H1 (cell line): ENCODE measurements at regions not wholly inside any gene's neighbourhood (a gene's known extent, or its start where the extent isn't known, plus 50 kb on each side); places are given as distances from the start of the nearest gene placed in this dataset.

Experiments used
- CTCF ChIA-PET: fragments of 300-600 bp; sonication (Branson Sonifier 250); formaldehyde crosslinking; loops from one replicate; lab custom pipeline; 2021; ENCODE audit not compliant: partially characterized antibody; lab: Charles Lee
- POLR2A ChIA-PET: fragments of 300-600 bp; sonication (Branson Sonifier 250); formaldehyde crosslinking; loops from one replicate; lab custom pipeline; 2021; ENCODE audit warnings: inconsistent platforms; ENCODE audit not compliant: partially characterized antibody; lab: Charles Lee
- DNase-seq, 2 experiments: peaks; one replicate each; pipeline versions ENCODE4 v3.0.0 to v3.0.0-alpha.2; 2010 to 2022; ENCODE audit warnings: low spot score in 2 of 2, low read depth in 1 of 2, mixed read lengths in 1 of 2
- FAIRE-seq: peaks from 2 replicates; lab custom pipeline; 2011; peaks lifted over from hg19 to GRCh38; lab: Jason Lieb, UNC
- H2AFZ ChIP-seq: 2 replicates; pipeline ENCODE4 v1.8.1; 2012; ENCODE audit warnings: low read length, inconsistent platforms
- H2AK5ac ChIP-seq: 2 replicates; pipeline ENCODE4 v1.6.1; 2013; ENCODE audit warnings: low read depth, low read length
- H2BK120ac ChIP-seq: replicated peaks from 2 replicates; pipeline ENCODE3; 2013; ENCODE audit warnings: low read depth, low read length, inconsistent platforms
- H2BK12ac ChIP-seq: 2 replicates; pipeline ENCODE4 v1.6.1; 2013; ENCODE audit warnings: low read depth, low read length
- H2BK15ac ChIP-seq: 2 replicates; pipeline ENCODE4 v1.6.1; 2013; ENCODE audit warnings: low read length
- H2BK20ac ChIP-seq: 2 replicates; pipeline ENCODE4 v1.6.1; 2013; ENCODE audit warnings: low read length
- H2BK5ac ChIP-seq: 2 replicates; pipeline ENCODE4 v1.6.1; 2013; ENCODE audit warnings: low read depth, low read length
- H3K14ac ChIP-seq: 2 replicates; pipeline ENCODE4 v1.6.1; 2013; ENCODE audit warnings: inconsistent platforms; ENCODE audit not compliant: insufficient read length
- H3K18ac ChIP-seq: 2 replicates; pipeline ENCODE4 v1.6.1; 2013; ENCODE audit warnings: low read length; ENCODE audit errors: extremely low read depth
- H3K23ac ChIP-seq: 2 replicates; pipeline ENCODE4 v1.6.1; 2013; ENCODE audit warnings: inconsistent platforms; ENCODE audit not compliant: insufficient read length
- H3K23me2 ChIP-seq: 2 replicates; pipeline ENCODE4 v1.6.1; 2013; ENCODE audit warnings: low read depth, low read length
- H3K27ac ChIP-seq: 2 replicates; pipeline ENCODE4 v1.6.1; 2011; ENCODE audit warnings: low read depth, low read length, inconsistent platforms
- H3K27me3 ChIP-seq, 4 experiments: replicated peaks in 1 of 4; 1 replicate in 1 of 4; 2 replicates in 3 of 4; pipeline versions ENCODE4 v1.6.1 to v1.8.1; 2011 to 2013; ENCODE audit warnings: low read length in 3 of 4, mild to moderate bottlenecking in 3 of 4, inconsistent platforms in 2 of 4, mixed read lengths in 2 of 4, moderate library complexity in 1 of 4; ENCODE audit not compliant: control insufficient read depth in 3 of 4, insufficient read depth in 3 of 4; ENCODE audit errors: extremely low read depth in 1 of 4
- H3K36me3 ChIP-seq, 4 experiments: 2 replicates each; pipeline versions ENCODE4 v1.6.1 to v1.8.1; 2011 to 2013; ENCODE audit warnings: mild to moderate bottlenecking in 4 of 4, low read length in 3 of 4, moderate library complexity in 2 of 4, control low read depth in 1 of 4, inconsistent platforms in 1 of 4; ENCODE audit not compliant: insufficient read depth in 4 of 4, control insufficient read depth in 2 of 4
- H3K4ac ChIP-seq: replicated peaks from 2 replicates; pipeline ENCODE3; 2013; ENCODE audit warnings: low read length, low read depth, mixed read lengths, inconsistent platforms; ENCODE audit not compliant: insufficient read length
- H3K4me1 ChIP-seq, 4 experiments: replicated peaks in 1 of 4; 1 replicate in 1 of 4; 2 replicates in 3 of 4; pipeline versions ENCODE4 v1.6.1 to v1.8.1; 2011 to 2013; ENCODE audit warnings: low read length in 3 of 4, inconsistent platforms in 2 of 4, mixed read lengths in 1 of 4; ENCODE audit not compliant: insufficient read depth in 4 of 4, control insufficient read depth in 3 of 4
- H3K4me2 ChIP-seq, 2 experiments: 2 replicates each; pipeline versions ENCODE4 v1.6.1 to v1.8.1; 2011 to 2013; ENCODE audit warnings: low read depth in 2 of 2, low read length in 2 of 2, control low read depth in 1 of 2, inconsistent platforms in 1 of 2, mild to moderate bottlenecking in 1 of 2; ENCODE audit not compliant: insufficient read depth in 1 of 2
- H3K4me3 ChIP-seq, 4 experiments: fragments of 200-600, 300-600 bp in 1 of 4; sonication (generic), shearing (Covaris generic), sonication (Bioruptor Twin) in 1 of 4; 2 replicates each; pipeline versions ENCODE4 v1.5.1 to v1.8.1; 2011 to 2016; ENCODE audit warnings: low read length in 4 of 4, low read depth in 3 of 4, control low read depth in 2 of 4, inconsistent platforms in 2 of 4, mild to moderate bottlenecking in 2 of 4, mixed read lengths in 1 of 4, moderate library complexity in 1 of 4; ENCODE audit not compliant: insufficient read depth in 2 of 4; ENCODE audit errors: extremely low read depth in 1 of 4
- H3K56ac ChIP-seq: replicated peaks from 2 replicates; pipeline ENCODE3; 2013; ENCODE audit warnings: low read depth, mild to moderate bottlenecking, mixed read lengths, low read length, inconsistent platforms; ENCODE audit not compliant: insufficient read length
- H3K79me1 ChIP-seq: 2 replicates; pipeline ENCODE4 v1.6.1; 2013; ENCODE audit warnings: low read depth, low read length, control low read depth
- H3K79me2 ChIP-seq, 2 experiments: 2 replicates each; pipeline versions ENCODE4 v1.6.1 to v1.8.1; 2012 to 2013; ENCODE audit warnings: low read length in 2 of 2, mild to moderate bottlenecking in 2 of 2, inconsistent platforms in 1 of 2; ENCODE audit not compliant: insufficient read depth in 2 of 2, control insufficient read depth in 1 of 2
- H3K9ac ChIP-seq, 4 experiments: replicated peaks in 1 of 4; 1 replicate in 1 of 4; 2 replicates in 3 of 4; pipeline versions ENCODE4 v1.6.1 to v1.8.1; 2011 to 2013; ENCODE audit warnings: low read depth in 3 of 4, low read length in 3 of 4, control low read depth in 2 of 4, mild to moderate bottlenecking in 2 of 4, moderate library complexity in 2 of 4, inconsistent platforms in 1 of 4; ENCODE audit errors: extremely low read depth in 1 of 4
- H3K9me3 ChIP-seq, 2 experiments: 2 replicates each; pipeline versions ENCODE4 v1.6.1 to v1.8.1; 2012 to 2013; ENCODE audit warnings: mild to moderate bottlenecking in 2 of 2, moderate library complexity in 2 of 2, control low read depth in 1 of 2, inconsistent platforms in 1 of 2, low read depth in 1 of 2, low read length in 1 of 2, mixed read lengths in 1 of 2; ENCODE audit not compliant: insufficient read depth in 2 of 2
- H4K20me1 ChIP-seq, 2 experiments: replicated peaks in 1 of 2; 2 replicates each; pipeline versions ENCODE3 to v1.8.1; 2011 to 2013; ENCODE audit warnings: inconsistent platforms in 2 of 2, low read length in 2 of 2, mild to moderate bottlenecking in 1 of 2; ENCODE audit not compliant: insufficient read depth in 2 of 2, control insufficient read depth in 1 of 2
- H4K5ac ChIP-seq: 2 replicates; pipeline ENCODE4 v1.6.1; 2013; ENCODE audit warnings: low read length, low read depth, mixed read lengths, inconsistent platforms; ENCODE audit not compliant: insufficient read length
- H4K8ac ChIP-seq: 2 replicates; pipeline ENCODE4 v1.8.0; 2013; ENCODE audit warnings: mild to moderate bottlenecking, moderate library complexity, low read length, inconsistent platforms; ENCODE audit not compliant: insufficient read depth; ENCODE audit errors: extremely low read depth
- H4K91ac ChIP-seq: replicated peaks from 2 replicates; pipeline ENCODE3; 2013; ENCODE audit warnings: low read length, mixed read lengths, inconsistent platforms; ENCODE audit not compliant: insufficient read length
- MAFK ChIP-seq: IDR thresholded peaks from 2 replicates; pipeline ENCODE4 v1.6.1; 2012; ENCODE audit warnings: low read depth, mild to moderate bottlenecking, improper control_type of control experiment, low read length
- MAX ChIP-seq: IDR thresholded peaks from 2 replicates; pipeline ENCODE4 v1.6.1; 2012; ENCODE audit warnings: inconsistent platforms
- RAD21 ChIP-seq, 2 experiments: IDR thresholded peaks in 1 of 2; conservative IDR thresholded peaks in 1 of 2; 2 replicates each; pipeline ENCODE4 v1.6.1; 2011; ENCODE audit warnings: low read depth in 2 of 2, low read length in 2 of 2, improper control_type of control experiment in 1 of 2, inconsistent platforms in 1 of 2, mild to moderate bottlenecking in 1 of 2, moderate library complexity in 1 of 2
- ZNF274 ChIP-seq: IDR thresholded peaks from 2 replicates; pipeline ENCODE4 v1.7.0; 2012; ENCODE audit warnings: low read length, borderline replicate concordance; ENCODE audit errors: extremely low read depth
- WGBS, 2 experiments: shearing (Covaris generic) in 1 of 2; methylation state at CpG; one replicate each; pipeline versions ENCODE4 v1.1.6 to v1.1.7; 2013 to 2015; ENCODE audit warnings: low lambda C conversion rate in 2 of 2, mixed read lengths in 2 of 2, inconsistent platforms in 1 of 2, low coverage in 1 of 2, missing lambda C conversion rate in 1 of 2; ENCODE audit not compliant: insufficient replicate concordance in 2 of 2, insufficient coverage in 1 of 2, insufficient read length in 1 of 2; ENCODE audit errors: extremely low coverage in 1 of 2, missing lambda C conversion rate in 1 of 2; 5-methylcytosine and 5-hydroxymethylcytosine counted together

GRCh38 chr9:23543419-23543818 is 282.6 kb downstream of the ELAVL2 start:
- H2BK12ac ChIP-seq = no peak overlapping the region
- no peak for TF ChIP-seq MAX
- TF ChIP-seq MAFK = peak; percentile 74
- TF ChIP-seq RAD21 (IDR thresholded peaks at IDR 0.05 in 1 of 2, conservative IDR thresholded peaks at IDR 0.05 in 1 of 2; ENCODE audit: low read depth in 2 of 2, low read length in 2 of 2) = no peak
- no peak for TF ChIP-seq ZNF274

More at GRCh38 chr9:23543419-23543818, 282.6 kb downstream of the ELAVL2 start:
- no peak for FAIRE-seq
- H2BK5ac ChIP-seq = no peak overlapping the region
- no peak overlapping the region for H2BK15ac ChIP-seq
- H4K20me1 ChIP-seq = no peaks in the 10 kb centered on the region
- no peak overlapping the region for H4K5ac ChIP-seq
- no peaks in the 10 kb centered on the region for H3K23me2 ChIP-seq
- ChIA-PET CTCF (interaction anchor here (0.8 kb wide), 1 partner anchor 289 kb away, joined by 3 read pairs; no protein-coding TSS in a partner anchor), POLR2A (no interaction called here)
- no peak overlapping the region for H3K4me3 ChIP-seq
- H2AFZ ChIP-seq = peak overlapping the region; percentile 76
- H3K9ac ChIP-seq = no peak overlapping the region
- H3K79me1 ChIP-seq = no peaks in the 10 kb centered on the region
- no peak overlapping the region for H2BK120ac ChIP-seq
- no peak overlapping the region for H3K4me2 ChIP-seq
- no peak overlapping the region for H3K4ac ChIP-seq
- H3K56ac ChIP-seq = no peak overlapping the region
- peaks cover 0 to 2% (median 0%) of the 10 kb centered on the region in 4 experiments; a peak in 2 of 7 replicates for H3K27me3 ChIP-seq
- H3K4me1 ChIP-seq = peaks cover 0 to 2% (median under 1%) of the 10 kb centered on the region in 4 experiments; a peak in 1 of 7 replicates
- no peaks in the 10 kb centered on the region for H3K9me3 ChIP-seq
- H4K91ac ChIP-seq = no peak overlapping the region
- no peak overlapping the region for H2BK20ac ChIP-seq
- H3K27ac ChIP-seq = no peak overlapping the region
- no peak overlapping the region for H3K14ac ChIP-seq
- no peak overlapping the region for H3K18ac ChIP-seq
- DNase-seq = no peak
- H3K23ac ChIP-seq = no peak overlapping the region
- H4K8ac ChIP-seq = no peak overlapping the region
- WGBS, 2 experiments = 78% methylated on average over 3 of the region's 3 CpGs; no CpG with 5 or more reads in 1 of the 2 experiments
- no peaks in the 10 kb centered on the region for H3K36me3 ChIP-seq
- no peaks in the 10 kb centered on the region for H3K79me2 ChIP-seq
- no peak overlapping the region for H2AK5ac ChIP-seq
